ENCODE measurements at regions not wholly inside any gene's neighbourhood (a gene's known extent, or its start where the extent isn't known, plus 50 kb on each side); places are given as distances from the start of the nearest gene placed in this dataset.

DNA sequence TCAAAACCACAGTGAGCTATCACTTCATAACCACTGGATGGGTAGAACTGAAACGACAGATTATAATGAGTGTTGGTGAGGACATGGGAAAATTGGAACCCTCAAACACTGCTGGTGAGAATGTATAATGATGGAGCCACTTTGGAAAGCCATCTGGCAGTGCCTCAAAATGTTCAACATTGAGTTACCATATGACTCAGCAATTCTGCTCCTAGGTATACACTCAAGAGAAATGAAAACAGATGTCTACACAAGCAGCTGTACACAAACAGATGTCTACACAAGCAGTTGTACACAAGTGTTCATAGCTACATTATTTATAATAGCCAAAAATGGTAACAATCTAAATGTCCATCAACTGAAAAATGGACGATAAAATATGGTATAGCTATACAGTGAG lies 143.9 kb downstream of the PDGFRA start (continued):
- TF ChIP-seq, protein P1, sequence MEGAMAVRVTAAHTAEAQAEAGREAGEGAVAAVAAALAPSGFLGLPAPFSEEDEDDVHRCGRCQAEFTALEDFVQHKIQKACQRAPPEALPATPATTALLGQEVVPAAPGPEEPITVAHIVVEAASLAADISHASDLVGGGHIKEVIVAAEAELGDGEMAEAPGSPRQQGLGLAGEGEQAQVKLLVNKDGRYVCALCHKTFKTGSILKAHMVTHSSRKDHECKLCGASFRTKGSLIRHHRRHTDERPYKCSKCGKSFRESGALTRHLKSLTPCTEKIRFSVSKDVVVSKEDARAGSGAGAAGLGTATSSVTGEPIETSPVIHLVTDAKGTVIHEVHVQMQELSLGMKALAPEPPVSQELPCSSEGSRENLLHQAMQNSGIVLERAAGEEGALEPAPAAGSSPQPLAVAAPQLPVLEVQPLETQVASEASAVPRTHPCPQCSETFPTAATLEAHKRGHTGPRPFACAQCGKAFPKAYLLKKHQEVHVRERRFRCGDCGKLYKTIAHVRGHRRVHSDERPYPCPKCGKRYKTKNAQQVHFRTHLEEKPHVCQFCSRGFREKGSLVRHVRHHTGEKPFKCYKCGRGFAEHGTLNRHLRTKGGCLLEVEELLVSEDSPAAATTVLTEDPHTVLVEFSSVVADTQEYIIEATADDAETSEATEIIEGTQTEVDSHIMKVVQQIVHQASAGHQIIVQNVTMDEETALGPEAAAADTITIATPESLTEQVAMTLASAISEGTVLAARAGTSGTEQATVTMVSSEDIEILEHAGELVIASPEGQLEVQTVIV (IDR thresholded peaks at IDR 0.05; ENCODE audit: borderline replicate concordance, partially characterized antibody) = no peak
- TF ChIP-seq CHD4 (IDR thresholded peaks at IDR 0.05) (no peak), ZNF207 (IDR thresholded peaks at IDR 0.05; ENCODE audit: borderline replicate concordance) (no peak)

DNA sequence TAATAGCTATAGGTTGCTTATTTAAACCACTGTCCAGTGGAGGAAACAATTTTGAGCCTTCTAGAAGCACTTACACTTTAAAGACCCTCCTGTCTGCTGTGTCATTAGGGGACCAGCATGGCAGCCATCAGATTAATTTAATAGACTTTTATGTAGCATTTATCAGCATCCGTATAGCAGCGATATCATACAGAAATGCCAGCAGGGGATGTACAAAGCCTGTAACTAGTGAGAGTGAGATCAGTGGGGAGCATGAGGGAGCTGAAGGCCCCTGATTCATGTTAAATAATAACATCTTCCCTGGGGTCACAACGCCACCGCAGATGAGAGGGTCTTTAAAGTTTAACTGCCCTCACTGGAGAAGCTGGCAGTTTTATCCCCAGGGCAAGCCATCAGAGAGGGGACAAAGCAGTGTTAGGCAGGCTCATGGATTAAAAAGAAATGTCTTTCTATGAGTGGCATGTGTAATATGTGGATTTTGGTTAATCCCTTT lies 144.7 kb downstream of the PDGFRA start:
- H3K4me1 ChIP-seq (ENCODE audit: control insufficient read depth, insufficient read depth, low read length) = no peaks in the 10 kb centered on the region
- ATAC-seq = no peak
- intact Hi-C loops (cut with micrococcal nuclease; ENCODE audit: unreplicated experiment) (no loop called here), in situ Hi-C loops (cut with MboI) (no loop called here)
- no peak overlapping the region for H3K4me3 ChIP-seq
- TF ChIP-seq SUZ12 (IDR thresholded peaks at IDR 0.05; ENCODE audit: unreplicated experiment) (no peak), ZNF24 (IDR thresholded peaks at IDR 0.05) (no peak)
- H3K9me3 ChIP-seq (replicated peaks; ENCODE audit: control insufficient read depth, insufficient read depth, low read length) = no peaks in the 10 kb centered on the region
- H3K36me3 ChIP-seq (ENCODE audit: control insufficient read depth in 2 of 2, insufficient read depth in 2 of 2, low read length in 1 of 2) = no peaks in the 10 kb centered on the region
- CTCF ChIA-PET = no interaction called here
- H4K20me1 ChIP-seq (ENCODE audit: control insufficient read depth, insufficient read depth) = no peaks in the 10 kb centered on the region
- H3K9ac ChIP-seq (ENCODE audit: control insufficient read depth, insufficient read depth, low read length) = no peak overlapping the region
- RAD21 ChIA-PET (ENCODE audit: unreplicated experiment) = no interaction called here
- WGBS (ENCODE audit: insufficient coverage, insufficient replicate concordance, low lambda C conversion rate, missing lambda C conversion rate) = 66% methylated on average over 4 of the region's 4 CpGs
- H3K79me2 ChIP-seq (ENCODE audit: control insufficient read depth, insufficient read depth, low read length) = no peaks in the 10 kb centered on the region
- no peaks in the 10 kb centered on the region for H3K27me3 ChIP-seq (replicated peaks in 1 of 2; ENCODE audit: control insufficient read depth in 2 of 2, insufficient read depth in 2 of 2, low read length in 1 of 2)
- FAIRE-seq = no peak
- no TSS peak for BruUV-seq (replicated peaks)
- no peak overlapping the region for H2AFZ ChIP-seq (ENCODE audit: control insufficient read depth, low read depth, low read length)
- no peak overlapping the region for H3K4me2 ChIP-seq (ENCODE audit: control insufficient read depth, insufficient read depth)
- POLR2A ChIA-PET = no interaction called here
- DNase-seq (ENCODE audit: low read depth, low spot score) = no peak
- SMC1A ChIA-PET (ENCODE audit: uncharacterized antibody, unreplicated experiment) = interaction anchor here (1.1 kb wide), 1 partner anchor 33 kb away, joined by 3 read pairs; no protein-coding TSS in a partner anchor
- no peak overlapping the region for H3K27ac ChIP-seq (ENCODE audit: control insufficient read depth, insufficient read depth)

Measured in GM12878 (cell line).